NB4 (cell line): ENCODE measurements at regions not wholly inside any gene's neighbourhood (a gene's known extent, or its start where the extent isn't known, plus 50 kb on each side); places are given as distances from the start of the nearest gene placed in this dataset.

Experiments used
- CTCF ChIP-seq: IDR thresholded peaks from one replicate; pipeline ENCODE4 v1.5.1; 2012; ENCODE audit warnings: low read depth, low read length
- POLR2A ChIP-seq: IDR thresholded peaks from 2 replicates; pipeline ENCODE4 v1.6.1; 2011; ENCODE audit warnings: mild to moderate bottlenecking; ENCODE audit not compliant: insufficient read length; ENCODE audit errors: extremely low read depth

DNA sequence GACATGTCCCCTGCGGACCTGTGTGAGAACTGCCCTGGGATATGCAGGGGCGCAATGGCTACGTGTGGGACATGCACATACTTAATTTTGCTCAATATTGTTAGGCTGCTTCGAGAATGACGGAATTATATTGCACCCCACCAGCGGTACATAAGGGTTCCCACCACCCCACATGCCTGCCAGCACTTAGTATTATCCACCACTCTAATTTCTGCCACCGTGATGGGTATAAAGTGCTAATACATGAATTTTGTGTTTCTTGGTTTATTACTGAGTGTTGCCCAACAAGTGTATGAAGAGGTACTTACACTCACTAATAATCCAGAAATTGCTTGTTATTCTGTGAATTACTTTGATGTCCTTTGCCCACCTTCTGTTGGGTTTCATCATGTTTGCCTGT, 52.1 kb upstream of the ACOT11 start:
- TF ChIP-seq CTCF (no peak), POLR2A (no peak)
